Stomach (tissue), 8 donors: ENCODE measurements at regions not wholly inside any gene's neighbourhood (a gene's known extent, or its start where the extent isn't known, plus 50 kb on each side); places are given as distances from the start of the nearest gene placed in this dataset.
"Not testable (repeated sequence)": the region's sequence is repeated elsewhere in the genome, so short reads cannot be mapped to it uniquely, and the experiment has no call there.

Experiments
- DNase-seq, 2 donors: peaks; one replicate each; pipeline versions ENCODE4 v3.0.0 to v3.0.0-alpha.2; 2013 to 2019
- H3K27ac ChIP-seq, 5 donors: fragments of 200-600 bp in 4 of 5; sonication (generic) in 4 of 5; one replicate each; pipeline ENCODE4 v1.5.1; 2013 to 2019; ENCODE audit warnings: mild to moderate bottlenecking in 1 of 5, moderate library complexity in 1 of 5
- H3K27me3 ChIP-seq, 3 donors: fragments of 200-600 bp; sonication (generic); one replicate each; pipeline ENCODE4 v1.5.1; 2017 to 2019; ENCODE audit warnings: mixed run types in 1 of 3
- H3K36me3 ChIP-seq, 4 donors: fragments of 200-600 bp; sonication (generic); 1 replicate in 3 of 4; 2 replicates in 1 of 4; pipeline ENCODE4 v1.5.1; 2016 to 2019
- H3K4me1 ChIP-seq, 4 donors: fragments of 200-600 bp; sonication (generic); one replicate each; pipeline ENCODE4 v1.5.1; 2016 to 2019
- H3K4me3 ChIP-seq, 4 donors: fragments of 200-600 bp; sonication (generic) in 3 of 4; one replicate each; pipeline ENCODE4 v1.5.1; 2016 to 2019; ENCODE audit warnings: mild to moderate bottlenecking in 1 of 4
- H3K9me3 ChIP-seq, 4 donors: fragments of 200-600 bp; sonication (generic); one replicate each; pipeline ENCODE4 v1.5.1; 2016 to 2019
- CTCF ChIP-seq, 7 experiments: fragments of 450-650 bp in 4 of 7; fragments of 200-600 bp in 3 of 7; sonication (generic) in 3 of 7; IDR thresholded peaks; one replicate each; pipeline ENCODE4 v1.5.1; 2016 to 2019; ENCODE audit warnings: antibody characterized with exemption in 7 of 7, control low read depth in 2 of 7, mild to moderate bottlenecking in 1 of 7
- EP300 ChIP-seq: sonication (generic); formaldehyde crosslinking; IDR thresholded peaks from one replicate; pipeline ENCODE4 v1.6.1; 2017; ENCODE audit warnings: antibody characterized with exemption
- POLR2A ChIP-seq, 4 donors: fragments of 450-650 bp; IDR thresholded peaks; one replicate each; pipeline ENCODE4 v1.6.1; 2016; ENCODE audit warnings: antibody characterized with exemption in 4 of 4, control low read depth in 2 of 4, mild to moderate bottlenecking in 1 of 4, moderate library complexity in 1 of 4
- POLR2AphosphoS5 ChIP-seq, 3 donors: sonication (generic); formaldehyde crosslinking; IDR thresholded peaks; one replicate each; pipeline ENCODE4 v1.6.1; 2016; ENCODE audit warnings: antibody characterized with exemption in 3 of 3
- WGBS, 5 donors: extraction: QIAGEN DNeasy Blood & Tissue Kit in 3 of 5; methylation state at CpG; one replicate each; pipeline versions ENCODE4 v1.1.5 to v1.1.7; 2013 to 2018; 5-methylcytosine and 5-hydroxymethylcytosine counted together
- intact Hi-C: fragments of 100-400 bp; cut with DNase I; formaldehyde crosslinking; loops from one replicate; pipeline ENCODE4 v1.15.1; 2023; ENCODE audit warnings: low total_unique reads
- donor health status: healthy with polysubstance abuse.
- donor health status: Bipolar disorder and iron deficiency.
- donor health status: healthy.

GRCh38 chrY:18904296-18904695 is 130.8 kb upstream of the HSFY2 start:
- no peak for DNase-seq
- WGBS, 5 donors: 72 to 80% (median 78%) methylated on average over 2 of the region's 2 CpGs; no CpG with 5 or more reads in 2 of the 5 donors
- intact Hi-C loops: no loop called here
- Histone ChIP-seq H3K27me3 (no peaks in the 10 kb centered on the region), H3K27ac (no peak overlapping the region), H3K9me3 (no peaks in the 10 kb centered on the region), H3K4me1 (no peaks in the 10 kb centered on the region), H3K4me3 (no peak overlapping the region), H3K36me3 (no peaks in the 10 kb centered on the region)
- TF ChIP-seq CTCF (IDR thresholded peaks at IDR 0.05) (no peak), POLR2A (IDR thresholded peaks at IDR 0.05) (no peak)

GRCh38 chrY:18891994-18892393 is 118.5 kb upstream of the HSFY2 start:
- Histone ChIP-seq H3K9me3 (peaks cover 0 to 8% (median 0%) of the 10 kb centered on the region in 4 donors), H3K27me3 (no peaks in the 10 kb centered on the region), H3K4me1 (no peaks in the 10 kb centered on the region), H3K4me3 (no peak overlapping the region), H3K36me3 (no peaks in the 10 kb centered on the region), H3K27ac (no peak overlapping the region)
- 86 to 96% (median 94%) methylated on average over 4 of the region's 4 CpGs; no CpG with 5 or more reads in 2 of the 5 donors for WGBS, 5 donors
- no peak for DNase-seq
- no peak for TF ChIP-seq POLR2A (IDR thresholded peaks at IDR 0.05)
- intact Hi-C loops: no loop called here

- Histone ChIP-seq H3K36me3 (no peaks in the 10 kb centered on the region), H3K9me3 (peaks cover 0 to 8% (median 0%) of the 10 kb centered on the region in 4 donors), H3K27me3 (no peaks in the 10 kb centered on the region), H3K4me1 (no peaks in the 10 kb centered on the region), H3K27ac (no peak overlapping the region), H3K4me3 (no peak overlapping the region)
- intact Hi-C loops: no loop called here
- TF ChIP-seq CTCF (IDR thresholded peaks at IDR 0.05) (no peak), POLR2AphosphoS5 (IDR thresholded peaks at IDR 0.05) (no peak), EP300 (no peak), POLR2A (IDR thresholded peaks at IDR 0.05) (no peak)
- no peak for DNase-seq
- WGBS, 5 donors: 82 to 96% (median 91%) methylated on average over 2 of the region's 2 CpGs; no CpG with 5 or more reads in 2 of the 5 donors
Observed at GRCh38 chrY:18889548-18889947, 116.0 kb upstream of the HSFY2 start.

- H3K9me3 ChIP-seq: no peaks in the 10 kb centered on the region
- no peak overlapping the region for H3K27ac ChIP-seq
- 76 to 84% (median 76%) methylated on average over 2 of the region's 2 CpGs; no CpG with 5 or more reads in 2 of the 5 donors for WGBS, 5 donors
- no peak for DNase-seq
- no peaks in the 10 kb centered on the region for H3K4me1 ChIP-seq
- TF ChIP-seq CTCF (IDR thresholded peaks at IDR 0.05) (no peak), POLR2AphosphoS5 (IDR thresholded peaks at IDR 0.05) (no peak), EP300 (no peak), POLR2A (IDR thresholded peaks at IDR 0.05) (no peak)
- intact Hi-C loops: no loop called here
- no peaks in the 10 kb centered on the region for H3K36me3 ChIP-seq
- no peaks in the 10 kb centered on the region for H3K27me3 ChIP-seq
- no peak overlapping the region for H3K4me3 ChIP-seq
Observed at GRCh38 chrY:18884748-18885147, 111.2 kb upstream of the HSFY2 start.

- 88% methylated on average over 2 of the region's 6 CpGs; no CpG with 5 or more reads in 4 of the 5 donors for WGBS, 5 donors
Observed at GRCh38 chrY:18869145-18869544, 95.6 kb upstream of the HSFY2 start.

GRCh38 chrY:18866887-18867551 is 93.5 kb upstream of the HSFY2 start:
- H3K9me3 ChIP-seq, H3K27me3 ChIP-seq, H3K4me1 ChIP-seq, intact Hi-C loops, H3K4me3 ChIP-seq, DNase-seq, H3K27ac ChIP-seq, H3K36me3 ChIP-seq: not testable (repeated sequence)
- WGBS, 5 donors: 100% methylated on average over 1 of the region's 3 CpGs; no CpG with 5 or more reads in 4 of the 5 donors

More at GRCh38 chrY:18869145-18869544, 95.6 kb upstream of the HSFY2 start:
- H3K4me3 ChIP-seq, H3K27me3 ChIP-seq, H3K9me3 ChIP-seq, DNase-seq, H3K4me1 ChIP-seq, H3K36me3 ChIP-seq, H3K27ac ChIP-seq, intact Hi-C loops: not testable (repeated sequence)

GRCh38 chrY:18860856-18861255 is 87.3 kb upstream of the HSFY2 start:
- H3K9me3 ChIP-seq, H3K27me3 ChIP-seq, H3K27ac ChIP-seq, H3K4me3 ChIP-seq, intact Hi-C loops, DNase-seq, H3K4me1 ChIP-seq, H3K36me3 ChIP-seq: not testable (repeated sequence)
- WGBS, 5 donors: no CpG with 5 or more reads among the region's 3 CpGs

- DNase-seq, H3K27ac ChIP-seq, intact Hi-C loops, H3K9me3 ChIP-seq, H3K4me1 ChIP-seq, H3K27me3 ChIP-seq, H3K4me3 ChIP-seq, H3K36me3 ChIP-seq: not testable (repeated sequence)
- WGBS, 5 donors: no CpG with 5 or more reads among the region's 2 CpGs
Observed at GRCh38 chrY:18858484-18859191, 85.1 kb upstream of the HSFY2 start.
